ENCODE measurements at regions not wholly inside any gene's neighbourhood (a gene's known extent, or its start where the extent isn't known, plus 50 kb on each side); places are given as distances from the start of the nearest gene placed in this dataset.
A peak's percentile ranks its signal among the peaks of the same experiment; 100 is the strongest.

- no peak overlapping the region for H3K4me3 ChIP-seq (ENCODE audit: low read length)
- no peak for TF ChIP-seq CTCF (conservative IDR thresholded peaks at IDR 0.05; ENCODE audit: low read length)
- DNase-seq (ENCODE audit: low read depth), result no peak
These were observed 111.0 kb downstream of the MN1 start for GRCh38 chr22:27690599-27690998.

GRCh38 chr22:27692243-27692642, 109.3 kb downstream of the MN1 start:
- peak; percentile 44 for TF ChIP-seq CTCF (conservative IDR thresholded peaks at IDR 0.05; ENCODE audit: low read length)
- no peak overlapping the region for H3K4me3 ChIP-seq (ENCODE audit: low read length)
- DNase-seq (ENCODE audit: low read depth), result peak; percentile 48

- H3K4me3 ChIP-seq (ENCODE audit: low read length), result no peak overlapping the region
- no peak for TF ChIP-seq CTCF (conservative IDR thresholded peaks at IDR 0.05; ENCODE audit: low read length)
- DNase-seq (ENCODE audit: low read depth), result no peak
These were observed 105.6 kb downstream of the MN1 start for GRCh38 chr22:27695925-27696324.

- no peak for TF ChIP-seq CTCF (conservative IDR thresholded peaks at IDR 0.05; ENCODE audit: low read length)
- no peak overlapping the region for H3K4me3 ChIP-seq (ENCODE audit: low read length)
- no peak for DNase-seq (ENCODE audit: low read depth)
These were observed 103.7 kb downstream of the MN1 start for GRCh38 chr22:27697888-27698287.

Measured in AG10803 (cell line).